Natural killer cell (primary cell): ENCODE measurements at regions not wholly inside any gene's neighbourhood (a gene's known extent, or its start where the extent isn't known, plus 50 kb on each side); places are given as distances from the start of the nearest gene placed in this dataset.

ENCODE experiments used
- ATAC-seq, 3 donors: fragments of 150-1000 bp in 2 of 3; fragments of 200-7000 bp in 1 of 3; cut with Tn5 transposase; 1 replicate in 1 of 3; 2 replicates in 2 of 3; pipeline ENCODE4 v1.10.0; 2021; ENCODE audit warnings: mild to moderate bottlenecking in 2 of 3, moderate library complexity in 2 of 3
- DNase-seq, 2 donors: peaks; one replicate each; pipeline versions ENCODE4 v3.0.0 to v3.0.0-alpha.2; 2013 to 2021; ENCODE audit warnings: mixed read lengths in 1 of 2
- H3K27ac ChIP-seq: one replicate; pipeline ENCODE4 v1.5.1; 2013; ENCODE audit warnings: mild to moderate bottlenecking, low read length
- H3K27me3 ChIP-seq: one replicate; pipeline ENCODE4 v1.6.1; 2013; ENCODE audit warnings: low read length; ENCODE audit not compliant: control insufficient read depth, insufficient read depth
- H3K36me3 ChIP-seq: one replicate; pipeline ENCODE4 v1.6.1; 2013; ENCODE audit warnings: low read length; ENCODE audit not compliant: control insufficient read depth, insufficient read depth
- H3K4me1 ChIP-seq: one replicate; pipeline ENCODE4 v1.6.1; 2013; ENCODE audit warnings: low read length; ENCODE audit not compliant: control insufficient read depth, insufficient read depth
- H3K4me3 ChIP-seq: one replicate; pipeline ENCODE4 v1.5.1; 2013; ENCODE audit warnings: low read length
- H3K9me3 ChIP-seq: one replicate; pipeline ENCODE4 v1.6.1; 2013; ENCODE audit warnings: low read length; ENCODE audit not compliant: control insufficient read depth, insufficient read depth
- H3K27ac Mint-ChIP-seq, 2 donors: one replicate each; pipeline ENCODE4 v1.8.0; 2022; ENCODE audit warnings: mild to moderate bottlenecking in 2 of 2, mixed read lengths in 2 of 2, moderate library complexity in 1 of 2
- H3K27me3 Mint-ChIP-seq, 2 donors: one replicate each; pipeline ENCODE4 v1.8.0; 2022; ENCODE audit warnings: low read depth in 2 of 2, mixed read lengths in 2 of 2
- H3K36me3 Mint-ChIP-seq: one replicate; pipeline ENCODE4 v1.8.0; 2022; ENCODE audit warnings: mixed read lengths
- H3K4me1 Mint-ChIP-seq, 2 donors: one replicate each; pipeline ENCODE4 v1.8.0; 2022; ENCODE audit warnings: mixed read lengths in 2 of 2
- H3K4me3 Mint-ChIP-seq: one replicate; pipeline ENCODE4 v1.8.0; 2022; ENCODE audit warnings: mild to moderate bottlenecking, moderate library complexity, mixed read lengths
- H3K9me3 Mint-ChIP-seq, 2 donors: one replicate each; pipeline ENCODE4 v1.8.0; 2022; ENCODE audit warnings: mixed read lengths in 2 of 2
- WGBS: methylation state at CpG from one replicate; pipeline ENCODE4 v1.1.7; 2013; ENCODE audit warnings: missing lambda C conversion rate; ENCODE audit not compliant: insufficient coverage; 5-methylcytosine and 5-hydroxymethylcytosine counted together
- intact Hi-C: fragments of 100-400 bp; cut with micrococcal nuclease; formaldehyde crosslinking; loops from one replicate; pipeline ENCODE4 v1.14.2; 2022
- TF ChIP-seq, protein P1 (sequence below): fragments of 200-600 bp; IDR thresholded peaks from one replicate; pipeline ENCODE4 v1.8.0; 2022; ENCODE audit warnings: antibody characterized with exemption

DNA sequence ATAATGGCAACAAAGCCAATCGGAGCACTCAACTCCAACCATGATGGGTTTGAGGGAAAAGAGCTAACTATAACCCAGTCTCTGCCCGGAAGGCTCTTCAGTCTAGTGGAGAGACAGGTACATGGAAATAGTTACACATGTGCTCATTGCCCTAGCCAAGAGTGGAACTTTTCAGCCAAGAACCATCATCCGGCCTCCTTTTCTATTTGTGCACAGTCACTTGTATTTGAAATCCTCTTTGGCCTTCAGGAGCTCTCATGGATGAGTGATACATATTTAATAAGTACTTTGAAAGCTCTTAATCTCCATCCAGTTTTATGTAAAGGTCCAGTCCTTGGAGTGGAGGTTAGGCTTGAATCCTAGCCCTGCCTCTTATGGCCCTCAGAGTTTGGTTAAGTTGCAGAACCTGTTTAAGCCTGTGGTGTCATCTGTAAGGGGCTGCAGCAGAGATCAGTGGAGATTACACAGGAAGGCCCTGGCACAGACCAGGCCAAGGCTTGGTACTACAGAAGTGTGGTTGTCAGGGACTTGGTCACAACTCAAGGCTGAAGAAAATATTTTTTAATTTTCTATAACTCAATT is 72.3 kb upstream of the SMLR1 start:
- TF ChIP-seq, protein P1, sequence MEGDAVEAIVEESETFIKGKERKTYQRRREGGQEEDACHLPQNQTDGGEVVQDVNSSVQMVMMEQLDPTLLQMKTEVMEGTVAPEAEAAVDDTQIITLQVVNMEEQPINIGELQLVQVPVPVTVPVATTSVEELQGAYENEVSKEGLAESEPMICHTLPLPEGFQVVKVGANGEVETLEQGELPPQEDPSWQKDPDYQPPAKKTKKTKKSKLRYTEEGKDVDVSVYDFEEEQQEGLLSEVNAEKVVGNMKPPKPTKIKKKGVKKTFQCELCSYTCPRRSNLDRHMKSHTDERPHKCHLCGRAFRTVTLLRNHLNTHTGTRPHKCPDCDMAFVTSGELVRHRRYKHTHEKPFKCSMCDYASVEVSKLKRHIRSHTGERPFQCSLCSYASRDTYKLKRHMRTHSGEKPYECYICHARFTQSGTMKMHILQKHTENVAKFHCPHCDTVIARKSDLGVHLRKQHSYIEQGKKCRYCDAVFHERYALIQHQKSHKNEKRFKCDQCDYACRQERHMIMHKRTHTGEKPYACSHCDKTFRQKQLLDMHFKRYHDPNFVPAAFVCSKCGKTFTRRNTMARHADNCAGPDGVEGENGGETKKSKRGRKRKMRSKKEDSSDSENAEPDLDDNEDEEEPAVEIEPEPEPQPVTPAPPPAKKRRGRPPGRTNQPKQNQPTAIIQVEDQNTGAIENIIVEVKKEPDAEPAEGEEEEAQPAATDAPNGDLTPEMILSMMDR, result no peak
- Mint-ChIP-seq H3K27me3 (peaks cover 3 to 6% of the 10 kb centered on the region in 2 donors), H3K4me3 (no peak overlapping the region), H3K9me3 (no peaks in the 10 kb centered on the region), H3K27ac (no peak overlapping the region), H3K4me1 (peaks cover 18 to 21% of the 10 kb centered on the region in 2 donors), H3K36me3 (no peaks in the 10 kb centered on the region)
- H3K4me3 ChIP-seq, result no peak overlapping the region
- DNase-seq (no peak), ATAC-seq (no peak)
- no peaks in the 10 kb centered on the region for H3K36me3 ChIP-seq
- H3K27ac ChIP-seq, result no peak overlapping the region
- H3K27me3 ChIP-seq, result no peaks in the 10 kb centered on the region
- intact Hi-C loops, result no loop called here
- 98% methylated on average over 3 of the region's 3 CpGs for WGBS
- H3K9me3 ChIP-seq, result peaks cover 2% of the 10 kb centered on the region
- peaks cover 8% of the 10 kb centered on the region for H3K4me1 ChIP-seq

DNA sequence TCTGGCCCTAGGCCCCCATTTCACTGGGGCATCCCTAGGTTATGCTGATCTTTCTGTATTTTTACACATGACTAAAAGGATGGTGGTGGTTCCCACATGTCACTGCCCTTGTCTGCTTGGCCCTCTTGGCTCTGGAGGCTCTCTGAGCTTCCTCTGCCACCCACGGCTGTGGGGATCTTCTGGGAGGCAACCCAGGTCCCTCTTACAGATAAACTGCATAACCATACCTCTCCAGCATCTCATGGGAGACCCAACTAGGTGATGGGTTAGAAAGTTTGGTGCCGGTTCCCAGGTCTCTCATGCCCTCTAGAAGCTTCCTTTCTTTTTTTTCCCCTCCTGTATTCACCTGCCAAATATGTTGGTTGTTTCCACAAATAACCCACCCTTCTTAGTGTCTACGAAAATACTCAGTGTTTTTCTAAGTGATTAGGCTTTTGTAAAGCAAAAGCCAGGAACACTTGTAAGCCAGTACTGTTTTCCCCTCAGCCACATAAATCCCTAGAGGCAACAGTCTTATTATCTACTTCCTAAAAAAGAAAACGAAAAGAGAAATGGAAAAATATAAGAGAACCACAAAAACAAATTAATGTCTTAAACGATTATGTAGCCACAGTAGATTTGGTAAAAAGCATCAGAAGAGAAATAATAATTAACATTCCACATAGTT is 71.7 kb upstream of the SMLR1 start:
- ATAC-seq (no peak), DNase-seq (no peak)
- peaks cover 3 to 11% of the 10 kb centered on the region in 2 donors for H3K27me3 Mint-ChIP-seq
- TF ChIP-seq, protein P1, result no peak
- Histone ChIP-seq H3K4me1 (peaks cover 8% of the 10 kb centered on the region), H3K36me3 (no peaks in the 10 kb centered on the region), H3K27me3 (no peaks in the 10 kb centered on the region), H3K4me3 (no peak overlapping the region), H3K27ac (no peak overlapping the region), H3K9me3 (no peaks in the 10 kb centered on the region)
- no peaks in the 10 kb centered on the region for H3K36me3 Mint-ChIP-seq
- 72% methylated on average over 3 of the region's 5 CpGs for WGBS
- H3K4me3 Mint-ChIP-seq, result no peak overlapping the region
- intact Hi-C loops, result no loop called here
- no peak overlapping the region for H3K27ac Mint-ChIP-seq
- peaks cover 18 to 21% of the 10 kb centered on the region in 2 donors for H3K4me1 Mint-ChIP-seq
- no peaks in the 10 kb centered on the region for H3K9me3 Mint-ChIP-seq

DNA sequence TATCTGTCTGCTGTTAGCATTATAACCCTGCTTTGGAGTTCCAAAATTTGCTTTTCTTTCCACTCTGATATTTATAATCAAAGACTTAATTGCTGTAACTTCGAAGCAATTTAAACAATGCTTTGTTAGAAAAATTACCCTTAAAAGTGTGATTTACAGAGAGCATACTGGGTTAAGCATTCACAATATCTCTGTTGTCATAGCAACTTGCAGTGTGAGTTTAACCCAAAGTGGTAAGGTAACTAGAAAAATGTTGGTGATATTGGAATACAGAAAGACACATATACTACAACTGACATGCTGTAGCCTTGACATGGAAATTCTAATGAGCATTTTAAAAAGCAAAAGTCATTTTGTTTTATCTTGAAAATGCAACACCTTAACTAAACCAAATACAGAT is 70.4 kb upstream of the SMLR1 start:
- H3K27me3 Mint-ChIP-seq, result peaks cover 3 to 14% of the 10 kb centered on the region in 2 donors
- no peaks in the 10 kb centered on the region for H3K36me3 ChIP-seq
- H3K27me3 ChIP-seq, result no peaks in the 10 kb centered on the region
- WGBS, result 100% methylated on average over 1 of the region's 1 CpG
- H3K27ac Mint-ChIP-seq, result no peak overlapping the region
- no peaks in the 10 kb centered on the region for H3K9me3 Mint-ChIP-seq
- no peak for ATAC-seq
- no peak overlapping the region for H3K27ac ChIP-seq
- no peak for DNase-seq
- TF ChIP-seq, protein P1, result no peak
- H3K9me3 ChIP-seq, result no peaks in the 10 kb centered on the region
- H3K4me1 Mint-ChIP-seq, result peaks cover 18 to 21% of the 10 kb centered on the region in 2 donors
- intact Hi-C loops, result no loop called here
- H3K36me3 Mint-ChIP-seq, result no peaks in the 10 kb centered on the region
- no peak overlapping the region for H3K4me3 Mint-ChIP-seq
- H3K4me3 ChIP-seq, result no peak overlapping the region
- peaks cover 8% of the 10 kb centered on the region for H3K4me1 ChIP-seq
